GM21619 (cell line): ENCODE measurements at regions not wholly inside any gene's neighbourhood (a gene's known extent, or its start where the extent isn't known, plus 50 kb on each side); places are given as distances from the start of the nearest gene placed in this dataset.
"Not testable (repeated sequence)": the region's sequence is repeated elsewhere in the genome, so short reads cannot be mapped to it uniquely, and the experiment has no call there.

Experiments used
- ATAC-seq: cut with Tn5 transposase; IDR thresholded peaks from one replicate; pipeline ENCODE4 v1.9.1; 2021; ENCODE audit not compliant: unreplicated experiment

GRCh38 chr3:117853923-117854668 lies 1144.5 kb downstream of the TUSC7 start:
- ATAC-seq = no peak

- no peak for ATAC-seq
Observed at GRCh38 chr3:117856354-117856753, 1146.8 kb downstream of the TUSC7 start.

GRCh38 chr3:117863146-117863545 lies 1153.6 kb downstream of the TUSC7 start:
- ATAC-seq = no peak

GRCh38 chr3:117865338-117865737 lies 1155.8 kb downstream of the TUSC7 start:
- ATAC-seq = no peak

GRCh38 chr3:117868766-117869165 lies 1159.2 kb downstream of the TUSC7 start:
- no peak for ATAC-seq

GRCh38 chr3:117871934-117872333 lies 1162.4 kb downstream of the TUSC7 start:
- ATAC-seq = no peak

GRCh38 chr3:117872594-117873248 lies 1161.9 kb downstream of the IGSF11 start:
- ATAC-seq = not testable (repeated sequence)

GRCh38 chr3:117873249-117873600 lies 1161.4 kb downstream of the IGSF11 start:
- no peak for ATAC-seq

- no peak for ATAC-seq
Observed at GRCh38 chr3:117874028-117874690, 1160.5 kb downstream of the IGSF11 start.

- ATAC-seq = no peak
Observed at GRCh38 chr3:117874904-117875874, 1159.5 kb downstream of the IGSF11 start.

- no peak for ATAC-seq
Observed at GRCh38 chr3:117875887-117876286, 1158.8 kb downstream of the IGSF11 start.

GRCh38 chr3:117880638-117881037 lies 1154.0 kb downstream of the IGSF11 start:
- no peak for ATAC-seq

- ATAC-seq = no peak
Observed at GRCh38 chr3:117881210-117881609, 1153.4 kb downstream of the IGSF11 start.

- ATAC-seq = no peak
Observed at GRCh38 chr3:117885011-117885441, 1149.6 kb downstream of the IGSF11 start.

- ATAC-seq = no peak
Observed at GRCh38 chr3:117886147-117886546, 1148.5 kb downstream of the IGSF11 start.

- ATAC-seq = no peak
Observed at GRCh38 chr3:117887031-117887430, 1147.6 kb downstream of the IGSF11 start.

- no peak for ATAC-seq
Observed at GRCh38 chr3:117887901-117888300, 1146.7 kb downstream of the IGSF11 start.

- ATAC-seq = no peak
Observed at GRCh38 chr3:117892431-117892841, 1142.2 kb downstream of the IGSF11 start.

- ATAC-seq = no peak
Observed at GRCh38 chr3:117893001-117893400, 1141.6 kb downstream of the IGSF11 start.

GRCh38 chr3:117893638-117894037 lies 1141.0 kb downstream of the IGSF11 start:
- ATAC-seq = no peak
